Coronary artery (tissue), 2 donors: ENCODE measurements at regions not wholly inside any gene's neighbourhood (a gene's known extent, or its start where the extent isn't known, plus 50 kb on each side); places are given as distances from the start of the nearest gene placed in this dataset.

ENCODE experiments used
- DNase-seq: peaks from one replicate; pipeline ENCODE4 v3.0.0-alpha.2; 2017; ENCODE audit warnings: low spot score
- H3K27ac ChIP-seq, 2 donors: fragments of 200-600 bp; sonication (generic); one replicate each; pipeline ENCODE4 v1.5.1; 2016 to 2019
- H3K4me3 ChIP-seq: fragments of 200-600 bp; sonication (generic); 2 replicates; pipeline ENCODE4 v1.5.1; 2016; ENCODE audit warnings: mild to moderate bottlenecking, moderate library complexity
- CTCF ChIP-seq: fragments of 200-600 bp; sonication (generic); IDR thresholded peaks from one replicate; pipeline ENCODE4 v1.5.1; 2019; ENCODE audit warnings: antibody characterized with exemption

DNA sequence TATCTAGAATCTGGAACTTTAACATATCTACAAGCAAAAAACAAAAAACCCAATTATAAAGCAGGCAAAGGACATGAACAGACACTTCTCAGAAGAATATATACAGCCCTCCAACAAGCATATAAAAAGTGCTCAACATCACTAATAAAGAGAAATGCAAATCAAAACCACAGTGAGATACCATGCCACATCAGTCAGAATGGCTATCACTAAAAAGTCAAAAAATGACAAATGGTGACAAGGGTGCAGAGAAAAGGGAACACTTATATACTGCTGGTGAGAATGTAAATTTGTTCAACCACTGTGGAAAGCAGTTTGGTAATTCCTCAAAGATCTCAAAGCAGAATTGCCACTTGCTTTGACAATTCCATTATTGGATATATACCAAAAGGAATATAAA lies 215.0 kb upstream of the EYS start:
- Histone ChIP-seq H3K4me3 (no peak overlapping the region), H3K27ac (no peak overlapping the region)
- TF ChIP-seq CTCF, result no peak
- DNase-seq, result no peak

DNA sequence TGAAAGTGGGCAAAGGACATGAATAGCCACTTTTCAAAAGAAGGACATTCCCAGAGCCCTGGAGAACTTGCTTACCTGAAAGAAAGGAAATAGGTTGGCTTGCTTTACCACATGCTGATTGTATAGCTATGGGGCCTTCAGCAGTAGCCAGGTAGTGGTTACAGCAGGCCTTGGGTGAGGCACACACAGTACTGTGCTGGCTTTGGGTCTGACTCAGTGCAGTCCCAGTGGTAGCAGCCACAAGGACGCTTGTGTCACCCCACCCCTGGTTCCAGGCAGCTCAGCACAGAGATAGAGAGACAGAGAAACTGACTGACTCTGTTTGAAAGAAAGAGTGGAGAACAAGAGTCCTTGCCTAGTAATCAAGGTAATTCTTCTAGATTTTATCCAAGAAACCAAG lies 201.0 kb upstream of the EYS start:
- no peak for TF ChIP-seq CTCF
- DNase-seq, result no peak
- Histone ChIP-seq H3K27ac (no peak overlapping the region), H3K4me3 (no peak overlapping the region)

GRCh38 chr6:65903992-65904391 lies 197.0 kb upstream of the EYS start:
- Histone ChIP-seq H3K4me3 (no peak overlapping the region), H3K27ac (no peak overlapping the region)
- DNase-seq, result no peak
- no peak for TF ChIP-seq CTCF

GRCh38 chr6:65900928-65901327 lies 193.9 kb upstream of the EYS start:
- DNase-seq, result no peak
- Histone ChIP-seq H3K27ac (no peak overlapping the region), H3K4me3 (no peak overlapping the region)
- no peak for TF ChIP-seq CTCF

DNA sequence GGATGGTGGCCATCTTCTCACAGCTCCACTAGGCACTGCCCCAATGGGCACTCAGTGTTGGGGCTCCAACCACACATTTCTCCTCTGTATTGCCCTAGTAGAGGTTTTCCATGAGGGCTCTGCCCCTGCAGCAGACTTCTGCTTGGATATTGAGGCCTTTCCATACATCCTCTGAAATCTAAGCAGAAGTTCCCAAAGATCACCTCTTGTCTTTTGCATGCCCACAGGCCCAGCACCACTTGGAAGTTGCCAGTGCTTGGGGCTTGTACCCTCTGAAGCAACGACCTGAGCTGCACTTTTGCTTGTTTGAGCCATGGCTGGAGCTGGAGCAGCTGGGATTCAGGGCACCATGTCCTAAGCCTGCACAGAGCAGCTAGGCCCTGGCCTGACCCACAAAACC lies 189.1 kb upstream of the EYS start:
- no peak for DNase-seq
- Histone ChIP-seq H3K4me3 (no peak overlapping the region), H3K27ac (no peak overlapping the region)
- no peak for TF ChIP-seq CTCF

DNA sequence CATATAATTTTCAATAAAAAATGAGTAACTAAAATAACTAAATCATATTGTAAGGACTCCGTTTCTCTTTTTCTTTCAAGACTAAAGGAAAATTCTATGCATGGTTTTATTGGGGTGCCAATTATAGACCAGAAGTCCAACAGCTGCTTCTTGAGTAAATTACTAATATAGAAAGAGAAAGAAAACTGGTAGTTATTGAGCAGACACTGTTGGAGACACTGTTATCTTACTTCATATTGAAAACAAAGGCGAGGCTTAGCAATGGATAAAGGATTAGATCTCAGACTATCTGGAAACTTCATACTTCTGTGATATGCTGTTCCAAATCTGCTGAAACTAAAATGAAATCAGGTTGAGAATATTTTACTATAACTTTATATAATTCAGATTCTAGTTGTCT lies 169.6 kb upstream of the EYS start:
- Histone ChIP-seq H3K27ac (no peak overlapping the region), H3K4me3 (no peak overlapping the region)
- TF ChIP-seq CTCF, result no peak
- no peak for DNase-seq

DNA sequence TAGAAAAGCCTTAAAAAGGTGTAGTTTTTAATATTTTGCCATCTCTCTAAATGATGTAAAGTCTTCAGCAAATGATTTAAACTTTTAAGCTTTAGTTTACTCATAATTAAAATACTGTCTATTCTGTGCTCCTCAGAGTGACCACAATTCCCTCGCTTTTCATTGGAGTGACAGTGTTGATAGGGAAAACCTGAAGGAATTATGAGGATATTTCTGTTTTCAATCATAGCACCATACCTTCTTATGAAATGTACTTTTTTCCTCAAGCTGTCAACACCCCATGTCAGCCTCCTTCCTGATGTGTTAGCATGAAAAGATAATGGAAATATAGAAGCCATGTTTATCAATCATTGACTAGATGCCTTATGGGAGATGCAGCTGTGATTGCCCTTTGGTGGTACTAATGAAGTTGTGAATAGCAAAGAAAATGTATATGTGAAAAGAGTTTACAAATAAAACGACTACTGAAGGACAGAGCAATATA lies 145.4 kb upstream of the EYS start:
- DNase-seq, result no peak
- no peak overlapping the region for H3K4me3 ChIP-seq
- H3K27ac ChIP-seq, result no peak overlapping the region
- TF ChIP-seq CTCF, result no peak
